LNCaP clone FGC (cell line): ENCODE measurements at regions not wholly inside any gene's neighbourhood (a gene's known extent, or its start where the extent isn't known, plus 50 kb on each side); places are given as distances from the start of the nearest gene placed in this dataset.

Experiments
- DNase-seq: peaks from one replicate; pipeline ENCODE4 v3.0.0-alpha.2; 2011; ENCODE audit warnings: low read depth
- H3K4me3 ChIP-seq: 2 replicates; pipeline ENCODE4 v1.5.1; 2011; ENCODE audit warnings: mild to moderate bottlenecking, low read depth, low read length, control low read depth
- TF ChIP-seq, protein P1 (sequence below): IDR thresholded peaks from 2 replicates; pipeline ENCODE4 v1.5.1; 2012; ENCODE audit warnings: mild to moderate bottlenecking; ENCODE audit not compliant: control insufficient read depth, insufficient read depth; ENCODE audit errors: extremely low read depth

DNA sequence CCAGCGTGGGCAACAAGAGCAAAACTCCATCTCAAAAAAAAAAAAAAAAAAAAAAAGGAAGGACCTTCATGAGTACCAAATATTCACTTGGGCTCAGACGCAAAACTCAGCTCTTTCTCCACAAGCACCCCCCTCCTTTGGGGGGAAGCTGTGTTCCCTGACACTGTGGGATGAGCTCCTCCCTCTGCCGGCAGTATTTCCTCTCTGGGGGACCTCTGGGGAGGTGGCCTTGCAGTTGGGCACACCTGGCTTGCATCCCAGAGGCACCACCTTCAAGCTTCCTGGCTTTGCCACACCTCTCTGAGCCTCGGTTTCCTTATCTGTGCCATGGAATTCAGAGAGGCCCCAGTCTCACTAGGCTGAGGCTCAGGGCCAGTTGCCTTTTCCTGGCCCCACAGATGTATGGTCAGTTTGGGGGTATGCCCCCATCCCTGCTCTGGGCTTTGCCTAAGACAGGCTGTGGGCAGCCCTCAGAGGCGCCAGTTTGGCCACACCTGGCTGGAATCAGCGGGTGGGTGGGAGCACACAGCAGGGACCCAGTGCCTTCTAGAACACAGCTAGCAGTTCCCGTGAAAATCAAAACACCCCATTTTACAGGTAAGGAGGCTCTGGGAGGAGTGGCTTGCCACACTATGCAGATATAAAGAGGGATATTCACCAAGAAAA is 157.5 kb upstream of the IER5L start:
- H3K4me3 ChIP-seq = no peak overlapping the region
- TF ChIP-seq, protein P1, sequence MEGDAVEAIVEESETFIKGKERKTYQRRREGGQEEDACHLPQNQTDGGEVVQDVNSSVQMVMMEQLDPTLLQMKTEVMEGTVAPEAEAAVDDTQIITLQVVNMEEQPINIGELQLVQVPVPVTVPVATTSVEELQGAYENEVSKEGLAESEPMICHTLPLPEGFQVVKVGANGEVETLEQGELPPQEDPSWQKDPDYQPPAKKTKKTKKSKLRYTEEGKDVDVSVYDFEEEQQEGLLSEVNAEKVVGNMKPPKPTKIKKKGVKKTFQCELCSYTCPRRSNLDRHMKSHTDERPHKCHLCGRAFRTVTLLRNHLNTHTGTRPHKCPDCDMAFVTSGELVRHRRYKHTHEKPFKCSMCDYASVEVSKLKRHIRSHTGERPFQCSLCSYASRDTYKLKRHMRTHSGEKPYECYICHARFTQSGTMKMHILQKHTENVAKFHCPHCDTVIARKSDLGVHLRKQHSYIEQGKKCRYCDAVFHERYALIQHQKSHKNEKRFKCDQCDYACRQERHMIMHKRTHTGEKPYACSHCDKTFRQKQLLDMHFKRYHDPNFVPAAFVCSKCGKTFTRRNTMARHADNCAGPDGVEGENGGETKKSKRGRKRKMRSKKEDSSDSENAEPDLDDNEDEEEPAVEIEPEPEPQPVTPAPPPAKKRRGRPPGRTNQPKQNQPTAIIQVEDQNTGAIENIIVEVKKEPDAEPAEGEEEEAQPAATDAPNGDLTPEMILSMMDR = no peak
- no peak for DNase-seq

- H3K4me3 ChIP-seq = peak overlapping the region; percentile 10; the same call in 1 of the 2 replicates
- peak; percentile 81 for DNase-seq
- TF ChIP-seq, protein P1 = 0 out of 2 replicates have a peak, but pooled peaks have one; percentile 12
Observed at GRCh38 chr9:129334105-129334935, 156.3 kb upstream of the IER5L start.

GRCh38 chr9:129333617-129334104 is 155.6 kb upstream of the IER5L start:
- H3K4me3 ChIP-seq = no peak overlapping the region
- TF ChIP-seq, protein P1 = no peak
- no peak for DNase-seq

DNA sequence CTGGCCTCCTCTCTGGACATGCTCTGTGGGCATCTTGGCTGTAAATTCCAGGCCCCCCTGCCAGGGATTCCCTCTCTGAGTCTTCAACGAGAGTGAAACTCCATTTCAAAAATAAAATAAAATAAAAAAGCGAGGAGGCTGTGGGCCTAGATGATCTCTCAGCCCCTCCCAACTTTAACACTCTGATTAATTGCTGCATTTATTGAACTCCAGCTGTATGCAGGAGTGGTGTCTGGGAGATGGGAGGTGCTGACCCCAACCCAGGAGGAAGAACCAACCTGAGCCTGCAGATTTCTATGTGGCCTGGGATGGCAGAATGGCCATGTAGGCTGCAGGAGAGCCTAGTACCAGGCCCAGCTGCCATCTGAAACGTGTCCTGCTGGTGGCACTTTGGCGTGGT is 154.5 kb upstream of the IER5L start:
- TF ChIP-seq, protein P1 = no peak
- H3K4me3 ChIP-seq = no peak overlapping the region
- no peak for DNase-seq

DNA sequence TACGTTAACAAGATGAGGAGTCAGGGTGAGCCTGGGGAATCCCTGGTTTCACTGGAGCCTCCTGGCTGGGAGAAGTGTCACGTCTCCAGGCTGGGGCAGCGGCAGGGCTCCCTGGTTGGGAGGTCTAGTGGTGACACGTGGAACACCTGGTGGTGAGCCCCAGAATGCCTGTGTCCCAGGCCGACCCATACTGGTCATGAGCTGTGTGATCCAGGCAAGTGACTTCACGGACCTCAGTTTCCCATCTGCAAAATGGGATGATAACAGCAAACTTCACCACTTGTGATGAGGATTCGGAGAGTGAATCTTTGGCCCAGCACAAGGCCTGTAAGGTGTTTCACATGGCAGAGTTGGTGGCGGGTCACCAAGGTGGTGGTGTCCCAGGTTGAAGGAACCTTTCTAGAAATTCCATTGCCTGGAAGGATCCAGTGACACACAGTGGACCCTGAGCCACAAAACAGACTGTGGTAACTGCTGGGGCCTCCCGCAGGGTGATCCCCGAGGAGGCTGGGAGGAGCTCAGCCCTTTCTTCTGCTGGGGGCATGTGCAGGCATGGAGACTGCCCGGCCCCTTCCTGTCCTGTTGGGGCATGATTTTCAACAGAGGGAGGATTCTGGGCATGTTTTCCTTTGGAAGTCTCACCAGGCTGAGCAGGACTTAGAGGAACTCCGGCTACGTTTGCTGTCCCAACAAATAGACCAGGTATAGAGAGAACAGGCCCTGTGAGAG is 153.9 kb upstream of the IER5L start:
- DNase-seq = no peak
- TF ChIP-seq, protein P1 = no peak
- H3K4me3 ChIP-seq = no peak overlapping the region

DNA sequence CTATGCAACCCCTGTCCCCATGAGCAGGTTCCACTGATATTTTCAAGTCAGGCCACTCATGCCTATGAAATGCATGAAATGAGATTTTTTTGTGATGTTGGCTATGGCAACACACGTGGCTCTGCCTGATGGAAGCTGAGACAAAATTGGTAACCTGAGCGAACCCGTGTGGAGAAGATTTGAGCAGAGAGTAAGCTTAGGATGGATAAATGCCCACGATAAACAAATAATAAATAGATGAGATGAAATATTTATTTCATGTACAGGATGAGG is 153.4 kb upstream of the IER5L start:
- H3K4me3 ChIP-seq = no peak overlapping the region
- DNase-seq = no peak
- TF ChIP-seq, protein P1 = no peak
